A673 (cell line): ENCODE measurements at regions not wholly inside any gene's neighbourhood (a gene's known extent, or its start where the extent isn't known, plus 50 kb on each side); places are given as distances from the start of the nearest gene placed in this dataset.

Experiments used
- CTCF ChIP-seq: fragments of 300-800, 200-600 bp; sonication (generic); conservative IDR thresholded peaks from 2 replicates; pipeline ENCODE4 v1.5.1; 2017; ENCODE audit warnings: low read depth, mild to moderate bottlenecking, antibody characterized with exemption, low read length, moderate library complexity, mixed read lengths
- EZH2 ChIP-seq: fragments of 200-600 bp; sonication (generic); IDR thresholded peaks from 2 replicates; pipeline ENCODE4 v1.6.1; 2017; ENCODE audit warnings: borderline replicate concordance, low read depth, mild to moderate bottlenecking, mixed read lengths, antibody characterized with exemption, low read length; ENCODE audit not compliant: poor library complexity, severe bottlenecking

- TF ChIP-seq CTCF: no peak
- no peak for TF ChIP-seq EZH2
Measured at GRCh38 chr15:77549576-77550288, 83.0 kb downstream of the LINGO1 start.
